ENCODE measurements at regions not wholly inside any gene's neighbourhood (a gene's known extent, or its start where the extent isn't known, plus 50 kb on each side); places are given as distances from the start of the nearest gene placed in this dataset.
"Not testable (repeated sequence)": the region's sequence is repeated elsewhere in the genome, so short reads cannot be mapped to it uniquely, and the experiment has no call there.

- no peak overlapping the region for H3K27ac Mint-ChIP-seq
- DNase-seq (ENCODE audit: low spot score in 2 of 2) (no peak), ATAC-seq (no peak)
- H3K9me3 Mint-ChIP-seq: no peaks in the 10 kb centered on the region
- peaks cover 4% of the 10 kb centered on the region for H3K4me1 Mint-ChIP-seq
- H3K4me3 Mint-ChIP-seq: no peak overlapping the region
- no peaks in the 10 kb centered on the region for H3K36me3 Mint-ChIP-seq
Measured at GRCh38 chr2:190584980-190585661, 50.6 kb upstream of the NEMP2 start.

DNA sequence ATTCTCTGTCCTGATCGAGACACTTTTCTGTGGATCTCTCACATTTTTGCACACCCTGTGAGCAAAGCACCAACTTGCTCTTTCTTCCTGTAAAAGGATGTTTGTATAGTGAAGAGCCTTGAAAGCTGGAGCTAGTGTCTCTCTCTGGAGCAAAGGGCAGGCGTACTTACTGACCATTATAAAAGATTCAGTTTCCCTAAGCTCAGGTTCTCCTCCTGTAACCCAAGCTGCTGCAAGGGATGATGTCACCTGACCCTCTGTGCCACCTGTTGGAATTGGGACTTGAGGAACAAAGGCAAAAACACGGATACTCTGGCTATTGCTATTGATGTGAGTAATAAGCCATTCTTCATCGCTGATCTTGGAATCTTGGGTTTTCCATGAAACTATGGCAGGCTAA is 52.6 kb upstream of the NEMP2 start:
- no peak for DNase-seq (ENCODE audit: low spot score in 2 of 2)
- H3K27ac Mint-ChIP-seq: no peak overlapping the region
- no peaks in the 10 kb centered on the region for H3K9me3 Mint-ChIP-seq
- ATAC-seq: no peak
- no peak overlapping the region for H3K4me3 Mint-ChIP-seq
- no peaks in the 10 kb centered on the region for H3K36me3 Mint-ChIP-seq
- peaks cover 4% of the 10 kb centered on the region for H3K4me1 Mint-ChIP-seq

DNA sequence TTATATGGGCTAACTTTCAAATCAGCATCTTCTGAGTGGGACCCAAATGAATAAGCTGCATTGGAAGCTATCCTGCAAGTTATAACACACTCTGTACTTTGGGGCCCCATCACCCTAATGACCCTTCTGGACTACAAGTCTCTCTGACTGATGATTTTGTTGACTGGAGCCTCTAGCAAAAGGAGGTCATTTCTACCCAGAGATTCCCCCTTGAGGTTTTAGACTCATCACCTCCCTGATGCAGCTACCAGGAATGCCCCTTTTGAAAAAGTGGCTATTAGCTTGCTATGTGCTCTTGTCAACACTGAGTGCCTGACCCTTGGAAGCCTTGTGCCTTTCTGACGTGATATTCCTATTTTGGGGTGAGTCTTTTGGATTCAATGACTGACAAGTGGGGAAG is 54.5 kb upstream of the NEMP2 start:
- Mint-ChIP-seq H3K4me3 (no peak overlapping the region), H3K27ac (no peak overlapping the region), H3K4me1 (peaks cover 4% of the 10 kb centered on the region), H3K36me3 (no peaks in the 10 kb centered on the region), H3K9me3 (no peaks in the 10 kb centered on the region)
- ATAC-seq: peak; percentile 68
- DNase-seq (ENCODE audit: low spot score in 2 of 2): no peak

DNA sequence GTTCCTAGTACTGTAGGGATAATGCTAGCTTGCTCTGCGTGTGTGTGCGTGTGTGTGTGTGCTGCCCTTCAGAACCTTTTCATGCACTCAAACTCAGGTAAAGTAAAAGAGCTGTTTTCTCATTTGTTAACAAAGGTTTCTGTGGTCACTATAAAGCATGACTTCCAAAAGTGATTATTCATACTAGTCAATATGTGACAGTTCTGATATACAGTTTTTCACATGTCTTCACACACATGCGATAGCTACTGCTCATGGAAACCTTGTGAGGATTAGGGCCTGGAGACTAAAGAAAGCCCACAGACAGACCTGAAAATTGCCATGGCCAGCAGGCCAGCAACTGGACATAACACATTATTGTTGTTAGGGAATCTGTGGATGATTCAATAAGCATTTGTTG is 56.9 kb upstream of the NEMP2 start:
- H3K27ac Mint-ChIP-seq: no peak overlapping the region
- H3K9me3 Mint-ChIP-seq: no peaks in the 10 kb centered on the region
- no peak overlapping the region for H3K4me3 Mint-ChIP-seq
- peaks cover 4% of the 10 kb centered on the region for H3K4me1 Mint-ChIP-seq
- no peaks in the 10 kb centered on the region for H3K36me3 Mint-ChIP-seq
- no peak for ATAC-seq
- DNase-seq (ENCODE audit: low spot score in 2 of 2): no peak

GRCh38 chr2:190592831-190593230 is 56.1 kb upstream of the NAB1 start:
- DNase-seq (ENCODE audit: low spot score in 2 of 2): no peak
- no peak overlapping the region for H3K4me3 Mint-ChIP-seq
- ATAC-seq: no peak
- H3K27ac Mint-ChIP-seq: no peak overlapping the region
- H3K9me3 Mint-ChIP-seq: no peaks in the 10 kb centered on the region
- no peaks in the 10 kb centered on the region for H3K4me1 Mint-ChIP-seq
- H3K36me3 Mint-ChIP-seq: no peaks in the 10 kb centered on the region

GRCh38 chr2:190595879-190596278 is 53.0 kb upstream of the NAB1 start:
- DNase-seq (ENCODE audit: low spot score in 2 of 2); H3K36me3 Mint-ChIP-seq; H3K27ac Mint-ChIP-seq; ATAC-seq; H3K4me3 Mint-ChIP-seq; H3K9me3 Mint-ChIP-seq: not testable (repeated sequence)
- H3K4me1 Mint-ChIP-seq: peaks cover 11% of the 10 kb centered on the region

DNA sequence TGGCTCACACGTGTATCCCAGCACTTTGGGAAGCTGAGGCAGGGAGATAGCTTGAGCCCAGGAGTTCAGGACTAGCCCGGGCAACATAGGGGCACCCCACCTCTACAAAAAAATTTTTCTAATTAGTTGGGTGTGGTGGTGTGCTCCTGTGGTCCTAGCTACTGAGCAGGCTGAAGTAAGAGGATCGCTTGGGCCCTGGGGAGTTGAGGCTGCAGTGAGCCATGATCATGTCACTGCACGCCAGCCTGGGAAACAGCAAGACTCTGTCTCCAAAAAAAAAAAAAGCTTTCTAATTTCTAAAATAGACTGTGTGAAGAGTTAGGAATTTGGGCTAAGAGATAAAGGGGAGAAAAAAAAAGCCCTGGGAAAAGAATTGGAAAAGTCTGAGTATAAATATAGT is 51.9 kb upstream of the NAB1 start:
- Mint-ChIP-seq H3K4me1 (peaks cover 11% of the 10 kb centered on the region), H3K27ac (no peak overlapping the region), H3K4me3 (no peak overlapping the region), H3K36me3 (no peaks in the 10 kb centered on the region), H3K9me3 (no peaks in the 10 kb centered on the region)
- DNase-seq (ENCODE audit: low spot score in 2 of 2): no peak
- no peak for ATAC-seq

GRCh38 chr2:190598621-190599020 is 50.3 kb upstream of the NAB1 start:
- H3K36me3 Mint-ChIP-seq: no peaks in the 10 kb centered on the region
- peaks cover 11% of the 10 kb centered on the region for H3K4me1 Mint-ChIP-seq
- H3K27ac Mint-ChIP-seq: no peak overlapping the region
- ATAC-seq (no peak), DNase-seq (ENCODE audit: low spot score in 2 of 2) (no peak)
- no peak overlapping the region for H3K4me3 Mint-ChIP-seq
- no peaks in the 10 kb centered on the region for H3K9me3 Mint-ChIP-seq

- no peaks in the 10 kb centered on the region for H3K9me3 Mint-ChIP-seq
- ATAC-seq (no peak), DNase-seq (ENCODE audit: low spot score in 2 of 2) (no peak)
- no peak overlapping the region for H3K4me3 Mint-ChIP-seq
- H3K27ac Mint-ChIP-seq: no peak overlapping the region
- peaks cover 11% of the 10 kb centered on the region for H3K4me1 Mint-ChIP-seq
- no peaks in the 10 kb centered on the region for H3K36me3 Mint-ChIP-seq
Measured at GRCh38 chr2:190599073-190599472, 49.8 kb upstream of the NAB1 start.
